Kidney (tissue), 13 donors: ENCODE measurements at regions not wholly inside any gene's neighbourhood (a gene's known extent, or its start where the extent isn't known, plus 50 kb on each side); places are given as distances from the start of the nearest gene placed in this dataset.

Source experiments
- DNase-seq, 5 donors: peaks; one replicate each; pipeline ENCODE4 v3.0.0-alpha.2; 2013 to 2020
- FAIRE-seq: peaks from 2 replicates; lab custom pipeline; 2012; peaks lifted over from hg19 to GRCh38; lab: Jason Lieb, UNC
- H3K27ac ChIP-seq, 2 donors: one replicate each; pipeline ENCODE4 v1.7.0; 2013; ENCODE audit warnings: low read depth in 2 of 2, low read length in 2 of 2, inconsistent platforms in 1 of 2
- H3K27me3 ChIP-seq: one replicate; pipeline ENCODE4 v1.7.1; 2013; ENCODE audit warnings: low read length, inconsistent platforms; ENCODE audit not compliant: control insufficient read depth, insufficient read depth
- H3K36me3 ChIP-seq, 3 donors: one replicate each; pipeline versions ENCODE4 v1.7.0 to v1.7.1; 2013; ENCODE audit warnings: low read length in 3 of 3, control low read depth in 1 of 3, inconsistent platforms in 1 of 3; ENCODE audit not compliant: insufficient read depth in 3 of 3, control insufficient read depth in 2 of 3
- H3K4me1 ChIP-seq, 3 donors: one replicate each; pipeline versions ENCODE4 v1.7.0 to v1.7.1; 2013; ENCODE audit warnings: low read length in 3 of 3, inconsistent platforms in 1 of 3, low read depth in 1 of 3; ENCODE audit not compliant: control insufficient read depth in 2 of 3, insufficient read depth in 2 of 3
- H3K4me3 ChIP-seq, 3 donors: one replicate each; pipeline versions ENCODE4 v1.7.0 to v1.8.1; 2013; ENCODE audit warnings: low read length in 3 of 3, control low read depth in 1 of 3, inconsistent platforms in 1 of 3
- H3K9ac ChIP-seq, 3 donors: one replicate each; pipeline versions ENCODE4 v1.7.0 to v1.7.1; 2013; ENCODE audit warnings: low read length in 3 of 3, control low read depth in 1 of 3, inconsistent platforms in 1 of 3
- H3K9me3 ChIP-seq, 3 donors: one replicate each; pipeline versions ENCODE4 v1.7.0 to v1.7.1; 2013; ENCODE audit warnings: low read length in 3 of 3, control low read depth in 1 of 3, inconsistent platforms in 1 of 3; ENCODE audit not compliant: control insufficient read depth in 2 of 3, insufficient read depth in 1 of 3
- intact Hi-C: fragments of 100-400 bp; cut with DNase I; formaldehyde crosslinking; loops from one replicate; pipeline ENCODE4 v1.11.1; 2022
- TF ChIP-seq, protein P1 (sequence below): IDR thresholded peaks from 3 replicates; pipeline ENCODE4 v1.5.1; 2012; ENCODE audit warnings: mild to moderate bottlenecking, moderate library complexity, borderline replicate concordance; ENCODE audit not compliant: insufficient read depth; ENCODE audit errors: extremely low read depth
- donor health status: control.
- donor health status: control.
- donor health status: control.
- donor health status: control.
- donor health status: control.
- donor health status: DM: yes; HTN: yes; CAD: no.
- donor health status: Normal renal cell carcinoma (clear cell type).

DNA sequence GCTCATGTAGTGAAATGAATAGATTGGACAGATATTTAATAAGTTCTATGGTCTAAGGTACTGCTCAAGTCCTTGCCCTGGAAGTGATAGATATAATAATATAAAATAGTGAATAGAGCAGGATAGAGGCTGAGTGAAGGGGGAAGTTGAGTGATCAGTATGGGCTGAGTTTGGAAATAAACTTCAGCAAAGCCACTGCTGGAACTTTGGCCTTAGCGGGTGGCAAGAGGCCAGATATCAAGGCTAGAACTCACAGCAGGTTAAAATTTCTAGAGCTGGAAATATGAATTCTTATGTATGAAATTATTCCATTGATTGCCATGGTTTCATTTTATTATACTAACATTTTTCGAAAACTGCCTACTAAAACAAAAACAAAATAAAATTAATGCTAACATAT lies 267.6 kb upstream of the DPH6 start:
- no peaks in the 10 kb centered on the region for H3K27me3 ChIP-seq
- no peaks in the 10 kb centered on the region for H3K36me3 ChIP-seq
- TF ChIP-seq, protein P1, sequence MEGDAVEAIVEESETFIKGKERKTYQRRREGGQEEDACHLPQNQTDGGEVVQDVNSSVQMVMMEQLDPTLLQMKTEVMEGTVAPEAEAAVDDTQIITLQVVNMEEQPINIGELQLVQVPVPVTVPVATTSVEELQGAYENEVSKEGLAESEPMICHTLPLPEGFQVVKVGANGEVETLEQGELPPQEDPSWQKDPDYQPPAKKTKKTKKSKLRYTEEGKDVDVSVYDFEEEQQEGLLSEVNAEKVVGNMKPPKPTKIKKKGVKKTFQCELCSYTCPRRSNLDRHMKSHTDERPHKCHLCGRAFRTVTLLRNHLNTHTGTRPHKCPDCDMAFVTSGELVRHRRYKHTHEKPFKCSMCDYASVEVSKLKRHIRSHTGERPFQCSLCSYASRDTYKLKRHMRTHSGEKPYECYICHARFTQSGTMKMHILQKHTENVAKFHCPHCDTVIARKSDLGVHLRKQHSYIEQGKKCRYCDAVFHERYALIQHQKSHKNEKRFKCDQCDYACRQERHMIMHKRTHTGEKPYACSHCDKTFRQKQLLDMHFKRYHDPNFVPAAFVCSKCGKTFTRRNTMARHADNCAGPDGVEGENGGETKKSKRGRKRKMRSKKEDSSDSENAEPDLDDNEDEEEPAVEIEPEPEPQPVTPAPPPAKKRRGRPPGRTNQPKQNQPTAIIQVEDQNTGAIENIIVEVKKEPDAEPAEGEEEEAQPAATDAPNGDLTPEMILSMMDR: no peak
- no peaks in the 10 kb centered on the region for H3K9me3 ChIP-seq
- no peak for DNase-seq
- no peak overlapping the region for H3K4me3 ChIP-seq
- FAIRE-seq: no peak
- no peaks in the 10 kb centered on the region for H3K4me1 ChIP-seq
- intact Hi-C loops: no loop called here
- no peak overlapping the region for H3K27ac ChIP-seq
- H3K9ac ChIP-seq: no peak overlapping the region

DNA sequence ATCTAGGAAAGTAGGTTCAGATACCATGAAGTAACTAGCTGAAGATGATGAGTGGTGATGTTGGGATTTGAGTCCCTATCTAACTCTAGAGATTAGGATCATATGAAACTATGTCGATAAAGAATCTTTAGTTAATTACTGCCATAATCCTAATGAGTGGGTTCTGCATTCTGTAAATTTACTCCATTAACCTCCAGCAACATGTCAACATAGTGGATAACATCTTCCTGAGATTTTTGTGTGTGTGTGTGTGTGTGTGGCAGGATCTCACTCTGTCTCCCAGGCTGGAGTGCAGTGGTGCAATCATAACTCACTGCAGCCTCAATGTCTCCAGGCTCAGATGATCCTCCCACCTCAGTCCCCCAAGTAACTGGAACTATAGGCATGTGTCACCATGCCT lies 272.9 kb upstream of the DPH6 start:
- TF ChIP-seq, protein P1: no peak
- H3K4me1 ChIP-seq: no peaks in the 10 kb centered on the region
- intact Hi-C loops: no loop called here
- no peaks in the 10 kb centered on the region for H3K9me3 ChIP-seq
- no peak overlapping the region for H3K4me3 ChIP-seq
- DNase-seq: no peak
- FAIRE-seq: no peak
- no peaks in the 10 kb centered on the region for H3K36me3 ChIP-seq
- no peaks in the 10 kb centered on the region for H3K27me3 ChIP-seq
- no peak overlapping the region for H3K9ac ChIP-seq
- no peak overlapping the region for H3K27ac ChIP-seq

DNA sequence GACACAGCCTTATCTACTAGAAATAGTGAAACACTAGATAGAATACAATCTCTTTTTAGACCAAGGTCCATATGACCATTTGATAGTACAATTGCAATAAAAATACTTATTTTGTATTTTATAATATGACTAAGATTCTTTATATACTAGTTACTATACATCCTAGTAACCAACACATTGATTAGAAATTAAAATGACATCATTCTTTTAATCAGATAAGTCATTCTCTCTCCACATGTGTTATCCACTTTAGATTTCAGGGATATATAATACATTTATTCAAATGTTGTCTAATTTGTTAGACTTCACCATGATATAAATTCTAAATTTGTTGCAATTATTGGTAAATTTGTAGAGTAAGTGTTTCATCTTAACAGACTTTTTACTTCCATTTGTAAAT lies 276.2 kb upstream of the DPH6 start:
- Histone ChIP-seq H3K4me3 (no peak overlapping the region), H3K27ac (no peak overlapping the region), H3K9ac (no peak overlapping the region), H3K36me3 (no peaks in the 10 kb centered on the region), H3K9me3 (no peaks in the 10 kb centered on the region), H3K27me3 (no peaks in the 10 kb centered on the region), H3K4me1 (no peaks in the 10 kb centered on the region)
- intact Hi-C loops: no loop called here
- DNase-seq (no peak), FAIRE-seq (no peak)
- TF ChIP-seq, protein P1: no peak

DNA sequence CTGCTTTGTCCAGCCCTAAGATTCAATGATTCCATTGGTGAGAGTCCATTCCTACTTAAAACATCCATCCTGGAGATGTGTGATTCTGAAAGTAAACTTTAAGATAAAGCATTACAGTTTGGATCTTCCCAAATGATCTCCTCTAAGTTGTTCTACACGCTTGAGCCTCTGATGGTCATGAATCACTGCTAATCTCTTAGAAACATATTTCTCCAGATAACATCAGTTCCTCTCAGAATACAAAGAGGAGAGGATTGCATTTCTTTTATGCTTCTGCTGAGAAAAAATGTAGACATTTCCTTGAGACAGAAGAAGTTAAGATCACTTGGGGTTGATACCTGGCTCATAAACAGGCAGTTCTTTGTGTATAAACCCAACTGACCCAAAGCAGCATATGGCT lies 281.2 kb upstream of the DPH6 start:
- Histone ChIP-seq H3K9ac (no peak overlapping the region), H3K27ac (no peak overlapping the region), H3K4me3 (no peak overlapping the region), H3K27me3 (no peaks in the 10 kb centered on the region), H3K36me3 (no peaks in the 10 kb centered on the region), H3K9me3 (no peaks in the 10 kb centered on the region), H3K4me1 (peaks cover 0 to 2% (median 0%) of the 10 kb centered on the region in 3 donors)
- peak in 1 of 5 donors; percentile 24 for DNase-seq
- TF ChIP-seq, protein P1: no peak
- FAIRE-seq: no peak
- intact Hi-C loops: no loop called here
